SU-DHL-6 (cell line): ENCODE measurements at regions not wholly inside any gene's neighbourhood (a gene's known extent, or its start where the extent isn't known, plus 50 kb on each side); places are given as distances from the start of the nearest gene placed in this dataset.

Experiments used
- H2AFZ ChIP-seq: fragments of 200-600 bp; sonication (generic); 2 replicates; pipeline ENCODE4 v1.6.1; 2014; ENCODE audit warnings: low read depth, mild to moderate bottlenecking, moderate library complexity, mixed read lengths, antibody characterized with exemption, low read length; ENCODE audit not compliant: severe bottlenecking
- H3F3A ChIP-seq: fragments of 200-600 bp; shearing (Covaris generic); 2 replicates; pipeline ENCODE4 v1.6.0; 2016; ENCODE audit warnings: antibody characterized with exemption, mild to moderate bottlenecking; ENCODE audit not compliant: insufficient read depth
- H3K27ac ChIP-seq: fragments of 200-600 bp; sonication (generic); 2 replicates; pipeline ENCODE4 v1.5.1; 2016; ENCODE audit warnings: low read depth, mild to moderate bottlenecking, low read length, moderate library complexity, mixed read lengths
- H3K27me3 ChIP-seq: fragments of 200-600 bp; sonication (generic), shearing (Covaris generic); 2 replicates; pipeline ENCODE4 v1.6.0; 2014; ENCODE audit warnings: mild to moderate bottlenecking, low read length
- H3K36me3 ChIP-seq: fragments of 200-600 bp; sonication (generic); 2 replicates; pipeline ENCODE4 v1.6.1; 2014; ENCODE audit warnings: mild to moderate bottlenecking, low read length, mixed read lengths
- H3K4me2 ChIP-seq: fragments of 300-600, 200-600 bp; shearing (Covaris generic), sonication (generic); 2 replicates; pipeline ENCODE4 v1.6.0; 2014; ENCODE audit warnings: low read length, low read depth, mild to moderate bottlenecking; ENCODE audit not compliant: poor library complexity, severe bottlenecking
- H3K4me3 ChIP-seq: fragments of 200-600 bp; sonication (generic); 2 replicates; pipeline ENCODE4 v1.5.1; 2014; ENCODE audit warnings: antibody characterized with exemption, low read length, mild to moderate bottlenecking, mixed read lengths; ENCODE audit not compliant: insufficient read depth, poor library complexity, severe bottlenecking
- H3K79me2 ChIP-seq: fragments of 200-600 bp; sonication (generic); 2 replicates; pipeline ENCODE4 v1.6.1; 2014; ENCODE audit warnings: mild to moderate bottlenecking, low read length, moderate library complexity; ENCODE audit not compliant: insufficient read depth
- H3K9ac ChIP-seq: fragments of 200-600 bp; sonication (generic); 2 replicates; pipeline ENCODE4 v1.7.0; 2014; ENCODE audit warnings: mild to moderate bottlenecking, low read length
- H3K9me2 ChIP-seq: fragments of 200-600 bp; sonication (generic); replicated peaks from 2 replicates; pipeline ENCODE4 v1.6.1; 2014; ENCODE audit warnings: low read length; ENCODE audit not compliant: insufficient read depth
- H3K9me3 ChIP-seq: fragments of 200-600 bp; sonication (generic); 2 replicates; pipeline ENCODE4 v1.6.1; 2014; ENCODE audit warnings: low read length, mixed read lengths; ENCODE audit not compliant: insufficient read depth
- H4K20me1 ChIP-seq: fragments of 200-600 bp; sonication (generic); 2 replicates; pipeline ENCODE4 v1.6.1; 2014; ENCODE audit warnings: low read depth, mild to moderate bottlenecking, antibody characterized with exemption, low read length, moderate library complexity, mixed read lengths
- CTCF ChIP-seq: fragments of 200-600 bp; sonication (generic); IDR thresholded peaks from one replicate; pipeline ENCODE4 v1.5.1; 2017; ENCODE audit warnings: antibody characterized with exemption, mild to moderate bottlenecking, low read length, moderate library complexity; ENCODE audit not compliant: insufficient read depth, poor library complexity, severe bottlenecking
- EZH2phosphoT487 ChIP-seq: fragments of 200-600 bp; sonication (generic), shearing (Covaris generic); conservative IDR thresholded peaks from 2 replicates; pipeline ENCODE4 v1.6.1; 2018; ENCODE audit warnings: mild to moderate bottlenecking, antibody characterized with exemption, low read length, moderate library complexity, mixed read lengths

GRCh38 chr1:87642581-87643221, 314.0 kb downstream of the LMO4 start:
- no peak overlapping the region for H3K4me2 ChIP-seq
- no peak overlapping the region for H3K27ac ChIP-seq

GRCh38 chr1:87644033-87644578, 315.4 kb downstream of the LMO4 start:
- Histone ChIP-seq H3K9ac (no peak overlapping the region), H3K79me2 (no peaks in the 10 kb centered on the region), H3K9me3 (no peaks in the 10 kb centered on the region), H2AFZ (no peak overlapping the region), H3K27me3 (no peaks in the 10 kb centered on the region), H3K4me3 (no peak overlapping the region), H3K27ac (no peak overlapping the region), H3K4me2 (no peak overlapping the region), H3K9me2 (no peaks in the 10 kb centered on the region), H3F3A (no peaks in the 10 kb centered on the region), H3K36me3 (no peaks in the 10 kb centered on the region), H4K20me1 (no peaks in the 10 kb centered on the region)
- TF ChIP-seq CTCF (no peak), EZH2phosphoT487 (no peak)

More at GRCh38 chr1:87642581-87643221, 314.0 kb downstream of the LMO4 start:
- TF ChIP-seq CTCF (no peak), EZH2phosphoT487 (no peak)
- Histone ChIP-seq H4K20me1 (no peaks in the 10 kb centered on the region), H2AFZ (no peak overlapping the region), H3K9ac (no peak overlapping the region), H3K27me3 (no peaks in the 10 kb centered on the region), H3K79me2 (no peaks in the 10 kb centered on the region), H3K9me3 (no peaks in the 10 kb centered on the region), H3K36me3 (no peaks in the 10 kb centered on the region), H3K9me2 (no peaks in the 10 kb centered on the region), H3K4me3 (no peak overlapping the region), H3F3A (no peaks in the 10 kb centered on the region)

GRCh38 chr1:87644579-87645190, 316.0 kb downstream of the LMO4 start:
- no peaks in the 10 kb centered on the region for H3K9me2 ChIP-seq
- H3K4me2 ChIP-seq, result no peak overlapping the region
- H2AFZ ChIP-seq, result no peak overlapping the region

More at GRCh38 chr1:87644579-87645190, 316.0 kb downstream of the LMO4 start:
- H3K9ac ChIP-seq, result no peak overlapping the region
- H4K20me1 ChIP-seq, result no peaks in the 10 kb centered on the region
- no peaks in the 10 kb centered on the region for H3K27me3 ChIP-seq
- H3K36me3 ChIP-seq, result no peaks in the 10 kb centered on the region
- no peak for TF ChIP-seq CTCF
- TF ChIP-seq EZH2phosphoT487, result no peak
- no peak overlapping the region for H3K4me3 ChIP-seq
- no peaks in the 10 kb centered on the region for H3F3A ChIP-seq
- no peak overlapping the region for H3K27ac ChIP-seq
- no peaks in the 10 kb centered on the region for H3K79me2 ChIP-seq
- H3K9me3 ChIP-seq, result no peaks in the 10 kb centered on the region
